Spleen (tissue), 11 donors: ENCODE measurements at regions not wholly inside any gene's neighbourhood (a gene's known extent, or its start where the extent isn't known, plus 50 kb on each side); places are given as distances from the start of the nearest gene placed in this dataset.

ENCODE experiments used
- DNase-seq: peaks from one replicate; pipeline ENCODE4 v3.0.0-alpha.2; 2020
- H3K27ac ChIP-seq, 8 donors: fragments of 200-600 bp; sonication (generic) in 7 of 8; 1 replicate in 4 of 8; 2 replicates in 4 of 8; pipeline versions ENCODE4 v1.5.0 to v1.8.0; 2016 to 2021; ENCODE audit warnings: inconsistent platforms in 4 of 8, mild to moderate bottlenecking in 4 of 8, moderate library complexity in 1 of 8
- H3K27me3 ChIP-seq, 7 donors: fragments of 200-600 bp; sonication (generic) in 6 of 7; replicated peaks in 1 of 7; 1 replicate in 4 of 7; 2 replicates in 3 of 7; pipeline versions ENCODE4 v1.5.0 to v1.8.0; 2016 to 2021; ENCODE audit warnings: inconsistent platforms in 3 of 7, mild to moderate bottlenecking in 1 of 7
- H3K36me3 ChIP-seq, 6 donors: fragments of 200-600 bp; sonication (generic) in 5 of 6; 1 replicate in 4 of 6; 2 replicates in 2 of 6; pipeline versions ENCODE4 v1.5.0 to v1.8.0; 2016 to 2021; ENCODE audit warnings: inconsistent platforms in 2 of 6
- H3K4me1 ChIP-seq, 6 donors: fragments of 200-600 bp; sonication (generic) in 5 of 6; 1 replicate in 3 of 6; 2 replicates in 3 of 6; pipeline versions ENCODE4 v1.5.0 to v1.8.0; 2016 to 2021; ENCODE audit warnings: inconsistent platforms in 3 of 6
- H3K4me3 ChIP-seq, 8 donors: fragments of 200-600 bp; sonication (generic) in 7 of 8; 1 replicate in 4 of 8; 2 replicates in 4 of 8; pipeline versions ENCODE4 v1.5.0 to v1.8.0; 2016 to 2021; ENCODE audit warnings: inconsistent platforms in 4 of 8, mild to moderate bottlenecking in 4 of 8, moderate library complexity in 2 of 8
- H3K9me3 ChIP-seq, 8 donors: fragments of 200-600 bp; sonication (generic) in 7 of 8; 1 replicate in 4 of 8; 2 replicates in 4 of 8; pipeline versions ENCODE4 v1.5.0 to v1.8.0; 2016 to 2021; ENCODE audit warnings: inconsistent platforms in 4 of 8
- POLR2A ChIP-seq, 3 donors: fragments of 450-650 bp; IDR thresholded peaks; one replicate each; pipeline ENCODE4 v1.5.1; 2017; ENCODE audit warnings: antibody characterized with exemption in 3 of 3, mild to moderate bottlenecking in 1 of 3
- POLR2AphosphoS5 ChIP-seq, 3 donors: sonication (generic); formaldehyde crosslinking; IDR thresholded peaks; one replicate each; pipeline ENCODE4 v1.5.1; 2017; ENCODE audit warnings: antibody characterized with exemption in 3 of 3
- WGBS, 5 donors: extraction: QIAGEN DNeasy Blood & Tissue Kit in 3 of 5; methylation state at CpG; one replicate each; pipeline versions ENCODE4 v1.1.5 to v1.1.7; 2013 to 2018; 5-methylcytosine and 5-hydroxymethylcytosine counted together
- intact Hi-C: fragments of 100-400 bp; cut with DNase I; formaldehyde crosslinking; loops from one replicate; pipeline ENCODE4 v1.15.0; 2023; ENCODE audit warnings: low total_unique reads
- TF ChIP-seq, protein P1 (sequence below), 11 experiments: fragments of 200-600 bp in 7 of 11; fragments of 450-650 bp in 4 of 11; sonication (generic) in 4 of 11; IDR thresholded peaks in 8 of 11; conservative IDR thresholded peaks in 3 of 11; 1 replicate in 7 of 11; 2 replicates in 4 of 11; pipeline versions ENCODE4 v1.4.0 to v1.8.0; 2016 to 2021; ENCODE audit warnings: antibody characterized with exemption in 11 of 11, inconsistent platforms in 4 of 11, mild to moderate bottlenecking in 1 of 11
- donor health status: healthy with polysubstance abuse.
- donor health status: DM: no; HTN: no; CAD: no; lungs with moderate emphysema.
- donor health status: DM: no; HTN: no; CAD: no.
- donor health status: Bipolar disorder and iron deficiency.
- donor health status: healthy.
- donor health status: DM: no; HTN: no; CAD: no.
- donor health status: DM: yes; HTN: yes; CAD: no.

DNA sequence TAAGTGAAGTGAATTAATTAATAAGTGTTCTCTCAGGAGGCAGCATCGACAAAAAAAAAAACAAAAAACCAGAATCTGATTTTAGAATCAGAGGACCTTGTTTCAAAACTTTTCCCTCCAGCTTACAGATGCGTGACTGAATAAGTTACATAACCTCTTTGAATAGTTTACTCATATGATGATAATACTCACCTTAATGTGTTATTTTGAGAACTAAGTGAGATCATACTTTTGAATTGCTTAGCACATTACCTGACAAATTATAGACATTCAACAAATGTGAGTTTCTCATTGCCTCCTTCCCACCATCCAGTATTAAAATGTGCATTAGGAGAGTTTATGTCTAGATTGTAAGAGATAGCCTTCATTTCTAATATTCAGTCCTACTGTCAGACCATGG is 94.0 kb downstream of the SOX2 start:
- no peaks in the 10 kb centered on the region for H3K9me3 ChIP-seq

DNA sequence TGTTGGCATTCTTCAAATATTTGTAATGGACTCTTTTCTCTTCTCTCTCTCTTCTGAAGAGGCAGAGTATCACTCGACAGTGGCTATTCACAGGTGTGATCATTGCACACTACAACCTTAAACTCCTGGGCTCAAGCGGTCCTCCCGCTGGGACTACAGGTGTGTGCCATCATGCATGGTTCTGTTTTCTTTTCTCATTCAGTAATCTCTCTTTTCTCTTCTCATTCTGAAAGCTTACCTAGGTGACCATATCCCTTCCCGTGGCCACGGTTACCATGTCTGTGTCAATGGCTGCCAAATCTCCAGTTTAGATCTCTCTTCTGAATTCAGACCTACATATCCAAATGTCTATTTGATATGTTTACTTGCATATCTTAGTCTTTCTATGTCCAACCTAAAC is 96.3 kb downstream of the SOX2 start:
- no peaks in the 10 kb centered on the region for H3K36me3 ChIP-seq
- H3K4me3 ChIP-seq: no peak overlapping the region
- no peak overlapping the region for H3K27ac ChIP-seq
- WGBS, 5 donors: 79 to 88% (median 82%) methylated on average over 5 of the region's 5 CpGs
- DNase-seq: no peak
- intact Hi-C loops: no loop called here
- H3K27me3 ChIP-seq: no peaks in the 10 kb centered on the region
- H3K4me1 ChIP-seq: no peaks in the 10 kb centered on the region
- TF ChIP-seq POLR2AphosphoS5 (IDR thresholded peaks at IDR 0.05): no peak
- TF ChIP-seq, protein P1, sequence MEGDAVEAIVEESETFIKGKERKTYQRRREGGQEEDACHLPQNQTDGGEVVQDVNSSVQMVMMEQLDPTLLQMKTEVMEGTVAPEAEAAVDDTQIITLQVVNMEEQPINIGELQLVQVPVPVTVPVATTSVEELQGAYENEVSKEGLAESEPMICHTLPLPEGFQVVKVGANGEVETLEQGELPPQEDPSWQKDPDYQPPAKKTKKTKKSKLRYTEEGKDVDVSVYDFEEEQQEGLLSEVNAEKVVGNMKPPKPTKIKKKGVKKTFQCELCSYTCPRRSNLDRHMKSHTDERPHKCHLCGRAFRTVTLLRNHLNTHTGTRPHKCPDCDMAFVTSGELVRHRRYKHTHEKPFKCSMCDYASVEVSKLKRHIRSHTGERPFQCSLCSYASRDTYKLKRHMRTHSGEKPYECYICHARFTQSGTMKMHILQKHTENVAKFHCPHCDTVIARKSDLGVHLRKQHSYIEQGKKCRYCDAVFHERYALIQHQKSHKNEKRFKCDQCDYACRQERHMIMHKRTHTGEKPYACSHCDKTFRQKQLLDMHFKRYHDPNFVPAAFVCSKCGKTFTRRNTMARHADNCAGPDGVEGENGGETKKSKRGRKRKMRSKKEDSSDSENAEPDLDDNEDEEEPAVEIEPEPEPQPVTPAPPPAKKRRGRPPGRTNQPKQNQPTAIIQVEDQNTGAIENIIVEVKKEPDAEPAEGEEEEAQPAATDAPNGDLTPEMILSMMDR (IDR thresholded peaks at IDR 0.05 in 8 of 11, conservative IDR thresholded peaks at IDR 0.05 in 3 of 11): no peak
- TF ChIP-seq POLR2A (IDR thresholded peaks at IDR 0.05): no peak
- H3K9me3 ChIP-seq: no peaks in the 10 kb centered on the region

More for the DNA sequence above, 94.0 kb downstream of the SOX2 start:
- H3K4me1 ChIP-seq: no peaks in the 10 kb centered on the region
- no peak for DNase-seq
- no peak overlapping the region for H3K27ac ChIP-seq
- 65 to 91% (median 80%) methylated on average over 2 of the region's 2 CpGs for WGBS, 5 donors
- H3K36me3 ChIP-seq: no peaks in the 10 kb centered on the region
- H3K27me3 ChIP-seq: no peaks in the 10 kb centered on the region
- intact Hi-C loops: no loop called here
- no peak for TF ChIP-seq POLR2AphosphoS5 (IDR thresholded peaks at IDR 0.05)
- TF ChIP-seq POLR2A (IDR thresholded peaks at IDR 0.05): no peak
- TF ChIP-seq, protein P1 (IDR thresholded peaks at IDR 0.05 in 8 of 11, conservative IDR thresholded peaks at IDR 0.05 in 3 of 11): no peak
- H3K4me3 ChIP-seq: no peak overlapping the region

DNA sequence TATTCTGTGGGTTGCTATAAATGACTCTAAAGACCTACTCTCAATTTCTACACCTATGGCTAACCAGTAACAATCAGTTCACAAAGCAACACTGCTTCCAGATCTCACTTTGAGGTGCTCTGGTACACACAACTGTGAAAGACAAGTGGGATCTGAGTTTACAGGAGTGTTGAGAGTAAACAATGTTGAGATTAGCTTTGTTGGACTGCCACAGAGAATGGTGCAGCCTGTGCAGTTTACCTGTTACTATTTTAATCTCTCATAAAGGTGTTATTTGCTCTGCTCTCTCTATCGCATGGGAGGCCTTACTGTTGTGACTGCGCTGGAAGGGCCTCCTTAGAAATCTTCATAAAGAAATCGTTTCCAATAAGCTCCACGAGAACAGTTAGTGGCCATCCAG is 112.0 kb downstream of the SOX2 start:
- WGBS, 5 donors: 90 to 100% (median 95%) methylated on average over 4 of the region's 4 CpGs
- no peak for TF ChIP-seq POLR2AphosphoS5 (IDR thresholded peaks at IDR 0.05)
- TF ChIP-seq POLR2A (IDR thresholded peaks at IDR 0.05): no peak
- TF ChIP-seq, protein P1 (IDR thresholded peaks at IDR 0.05 in 8 of 11, conservative IDR thresholded peaks at IDR 0.05 in 3 of 11): no peak
- DNase-seq: no peak

DNA sequence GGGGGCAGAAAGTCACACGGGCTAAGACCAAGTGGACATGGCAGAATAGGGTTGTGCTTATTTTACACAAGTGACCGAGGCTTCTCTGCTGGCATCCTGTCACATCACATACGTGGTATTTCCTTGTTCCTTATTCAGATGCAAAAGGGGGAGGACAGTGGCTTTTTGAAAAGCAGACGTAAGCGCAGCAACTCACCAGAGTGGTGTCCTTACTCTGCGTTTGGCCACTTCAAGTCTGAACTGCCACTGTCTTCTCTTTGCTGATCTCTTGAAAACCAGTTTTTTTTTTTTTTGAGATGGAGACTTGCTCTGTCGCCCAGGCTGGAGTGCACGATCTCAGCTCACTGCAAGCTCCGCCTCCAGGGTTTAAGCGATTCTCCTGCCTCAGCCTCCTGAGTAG is 113.2 kb downstream of the SOX2 start:
- intact Hi-C loops: no loop called here
- Histone ChIP-seq H3K4me3 (no peak overlapping the region), H3K4me1 (no peaks in the 10 kb centered on the region), H3K36me3 (no peaks in the 10 kb centered on the region), H3K27me3 (peaks cover 0 to 2% (median 0%) of the 10 kb centered on the region in 7 donors), H3K9me3 (no peaks in the 10 kb centered on the region), H3K27ac (no peak overlapping the region)
- WGBS, 5 donors: 78 to 83% (median 80%) methylated on average over 10 of the region's 10 CpGs
- DNase-seq: no peak
- TF ChIP-seq POLR2A (IDR thresholded peaks at IDR 0.05): no peak
- no peak for TF ChIP-seq POLR2AphosphoS5 (IDR thresholded peaks at IDR 0.05)
- TF ChIP-seq, protein P1 (IDR thresholded peaks at IDR 0.05 in 8 of 11, conservative IDR thresholded peaks at IDR 0.05 in 3 of 11): no peak

More for the DNA sequence above, 112.0 kb downstream of the SOX2 start:
- Histone ChIP-seq H3K4me3 (no peak overlapping the region), H3K9me3 (no peaks in the 10 kb centered on the region), H3K27me3 (peaks cover 0 to 2% (median 0%) of the 10 kb centered on the region in 7 donors), H3K36me3 (no peaks in the 10 kb centered on the region), H3K27ac (no peak overlapping the region), H3K4me1 (no peaks in the 10 kb centered on the region)
- intact Hi-C loops: no loop called here
